Left lung (tissue), 4 donors: ENCODE measurements at regions not wholly inside any gene's neighbourhood (a gene's known extent, or its start where the extent isn't known, plus 50 kb on each side); places are given as distances from the start of the nearest gene placed in this dataset.

Experiments used
- ATAC-seq: fragments of 200-7000 bp; cut with Tn5 transposase; one replicate; pipeline ENCODE4 v1.9.1; 2020; ENCODE audit warnings: moderate library complexity
- DNase-seq, 4 donors: peaks; one replicate each; pipeline ENCODE4 v3.0.0-alpha.2; 2013 to 2020
- H3K27ac ChIP-seq, 2 donors: fragments of 200-600 bp; sonication (generic) in 1 of 2; one replicate each; pipeline versions ENCODE4 v1.5.0 to v1.8.0; 2020 to 2021
- H3K27me3 ChIP-seq, 2 donors: fragments of 200-600 bp; sonication (generic) in 1 of 2; one replicate each; pipeline versions ENCODE4 v1.5.0 to v1.8.0; 2020 to 2021
- H3K36me3 ChIP-seq, 2 donors: fragments of 200-600 bp; sonication (generic) in 1 of 2; one replicate each; pipeline versions ENCODE4 v1.5.0 to v1.8.0; 2020 to 2021
- H3K4me1 ChIP-seq, 2 donors: fragments of 200-600 bp; one replicate each; pipeline ENCODE4 v1.8.0; 2021
- H3K4me3 ChIP-seq, 2 donors: fragments of 200-600 bp; sonication (generic) in 1 of 2; one replicate each; pipeline versions ENCODE4 v1.5.0 to v1.8.0; 2020 to 2021; ENCODE audit warnings: mild to moderate bottlenecking in 1 of 2
- H3K9me3 ChIP-seq, 2 donors: fragments of 200-600 bp; sonication (generic) in 1 of 2; one replicate each; pipeline versions ENCODE4 v1.5.0 to v1.8.0; 2020 to 2021
- intact Hi-C, 2 donors: fragments of 100-400 bp; cut with DNase I; formaldehyde crosslinking; loops; one replicate each; pipeline versions ENCODE4 v1.11.2 to v1.14.2; 2022
- TF ChIP-seq, protein P1 (sequence below), 2 donors: fragments of 200-600 bp; sonication (generic) in 1 of 2; IDR thresholded peaks; one replicate each; pipeline versions ENCODE4 v1.5.0 to v1.8.0; 2021; ENCODE audit warnings: antibody characterized with exemption in 2 of 2
- donor health status: DM: no; HTN: yes; CAD: no.
- donor health status: DM: no; HTN: no; CAD: no.

DNA sequence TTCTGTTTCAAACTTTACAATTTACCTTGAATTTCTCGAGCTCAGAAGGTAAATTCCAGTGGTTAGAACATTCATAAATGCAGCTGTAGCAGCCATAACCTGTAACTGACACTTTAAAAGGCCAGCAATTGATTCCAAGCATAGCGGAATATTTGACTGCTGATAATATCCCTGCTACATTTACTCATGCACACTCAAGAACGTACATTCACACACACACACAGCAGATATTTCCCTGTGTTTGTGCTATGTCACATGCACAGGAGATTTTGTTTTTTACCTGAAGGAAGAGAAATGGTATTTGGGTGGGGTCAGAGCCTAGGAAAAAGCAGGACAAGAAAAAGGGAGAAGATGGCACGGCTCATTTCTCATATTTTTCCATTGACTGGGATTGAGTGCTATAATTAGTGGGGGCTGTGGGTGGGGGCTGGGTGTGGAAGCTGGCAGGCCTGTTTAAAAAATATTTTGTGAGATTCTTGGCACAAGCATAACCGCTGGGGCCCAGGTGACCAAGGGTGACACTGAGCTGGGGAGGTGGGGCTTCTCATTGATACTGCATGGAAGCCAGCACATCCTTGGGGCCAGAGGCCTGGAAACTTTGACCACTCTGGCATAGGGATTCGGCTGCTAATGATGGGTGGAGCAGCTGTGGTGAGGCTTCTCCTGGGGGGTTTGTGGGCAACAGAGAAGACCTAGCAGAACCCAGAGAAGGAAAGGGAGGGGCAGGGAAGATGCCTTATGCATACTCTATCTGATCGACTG is 88.9 kb upstream of the TPRG1 start:
- ATAC-seq (no peak), DNase-seq (no peak)
- intact Hi-C loops: no loop called here
- H3K4me3 ChIP-seq: no peak overlapping the region
- TF ChIP-seq, protein P1, sequence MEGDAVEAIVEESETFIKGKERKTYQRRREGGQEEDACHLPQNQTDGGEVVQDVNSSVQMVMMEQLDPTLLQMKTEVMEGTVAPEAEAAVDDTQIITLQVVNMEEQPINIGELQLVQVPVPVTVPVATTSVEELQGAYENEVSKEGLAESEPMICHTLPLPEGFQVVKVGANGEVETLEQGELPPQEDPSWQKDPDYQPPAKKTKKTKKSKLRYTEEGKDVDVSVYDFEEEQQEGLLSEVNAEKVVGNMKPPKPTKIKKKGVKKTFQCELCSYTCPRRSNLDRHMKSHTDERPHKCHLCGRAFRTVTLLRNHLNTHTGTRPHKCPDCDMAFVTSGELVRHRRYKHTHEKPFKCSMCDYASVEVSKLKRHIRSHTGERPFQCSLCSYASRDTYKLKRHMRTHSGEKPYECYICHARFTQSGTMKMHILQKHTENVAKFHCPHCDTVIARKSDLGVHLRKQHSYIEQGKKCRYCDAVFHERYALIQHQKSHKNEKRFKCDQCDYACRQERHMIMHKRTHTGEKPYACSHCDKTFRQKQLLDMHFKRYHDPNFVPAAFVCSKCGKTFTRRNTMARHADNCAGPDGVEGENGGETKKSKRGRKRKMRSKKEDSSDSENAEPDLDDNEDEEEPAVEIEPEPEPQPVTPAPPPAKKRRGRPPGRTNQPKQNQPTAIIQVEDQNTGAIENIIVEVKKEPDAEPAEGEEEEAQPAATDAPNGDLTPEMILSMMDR (IDR thresholded peaks at IDR 0.05): no peak
- no peaks in the 10 kb centered on the region for H3K36me3 ChIP-seq
- no peaks in the 10 kb centered on the region for H3K27me3 ChIP-seq
- no peaks in the 10 kb centered on the region for H3K4me1 ChIP-seq
- no peaks in the 10 kb centered on the region for H3K9me3 ChIP-seq
- H3K27ac ChIP-seq: no peak overlapping the region

DNA sequence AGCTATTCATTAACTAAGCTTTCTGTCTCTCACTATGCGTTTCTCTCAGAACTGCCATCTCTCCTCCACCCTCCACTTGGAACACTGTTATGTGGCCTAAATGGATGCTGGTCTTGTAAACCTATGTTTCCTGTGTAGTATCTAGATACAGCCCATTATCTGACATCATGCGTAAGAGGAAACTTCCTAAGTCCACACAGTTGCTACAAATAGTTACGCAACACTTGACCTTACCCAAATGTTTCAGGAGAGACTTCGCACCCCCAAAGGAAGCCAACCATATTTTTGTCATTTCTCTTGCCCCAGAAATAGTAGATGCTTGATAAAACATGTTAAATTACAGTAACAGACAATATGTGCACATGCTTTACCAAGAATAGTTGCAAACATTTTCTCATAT is 87.2 kb upstream of the TPRG1 start:
- DNase-seq (no peak), ATAC-seq (no peak)
- Histone ChIP-seq H3K4me3 (no peak overlapping the region), H3K27me3 (no peaks in the 10 kb centered on the region), H3K4me1 (no peaks in the 10 kb centered on the region), H3K36me3 (no peaks in the 10 kb centered on the region), H3K9me3 (no peaks in the 10 kb centered on the region), H3K27ac (no peak overlapping the region)
- intact Hi-C loops: no loop called here
- TF ChIP-seq, protein P1 (IDR thresholded peaks at IDR 0.05): no peak

DNA sequence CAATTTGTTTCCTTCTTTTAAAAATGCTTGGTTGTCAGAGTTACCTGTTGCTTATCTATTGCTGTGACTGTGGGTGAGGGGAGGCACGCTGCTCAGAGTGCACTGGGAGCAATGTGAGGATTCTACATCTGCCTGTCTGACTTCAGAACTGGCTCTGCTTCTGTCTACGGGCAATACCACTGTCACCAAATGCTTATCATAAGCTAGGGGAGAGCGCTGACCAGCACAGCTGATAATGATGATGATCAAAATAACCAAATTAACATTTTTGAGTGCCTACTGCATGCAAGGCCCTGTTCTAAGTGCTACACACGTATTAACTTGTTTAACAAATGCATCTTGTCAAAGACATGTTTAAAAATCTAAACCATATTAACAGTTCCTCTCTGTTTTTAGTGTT is 79.2 kb upstream of the TPRG1 start:
- no peaks in the 10 kb centered on the region for H3K27me3 ChIP-seq
- TF ChIP-seq, protein P1 (IDR thresholded peaks at IDR 0.05): no peak
- no peaks in the 10 kb centered on the region for H3K9me3 ChIP-seq
- no peak overlapping the region for H3K27ac ChIP-seq
- H3K36me3 ChIP-seq: no peaks in the 10 kb centered on the region
- intact Hi-C loops: no loop called here
- no peaks in the 10 kb centered on the region for H3K4me1 ChIP-seq
- no peak for ATAC-seq
- H3K4me3 ChIP-seq: no peak overlapping the region
- DNase-seq: no peak

DNA sequence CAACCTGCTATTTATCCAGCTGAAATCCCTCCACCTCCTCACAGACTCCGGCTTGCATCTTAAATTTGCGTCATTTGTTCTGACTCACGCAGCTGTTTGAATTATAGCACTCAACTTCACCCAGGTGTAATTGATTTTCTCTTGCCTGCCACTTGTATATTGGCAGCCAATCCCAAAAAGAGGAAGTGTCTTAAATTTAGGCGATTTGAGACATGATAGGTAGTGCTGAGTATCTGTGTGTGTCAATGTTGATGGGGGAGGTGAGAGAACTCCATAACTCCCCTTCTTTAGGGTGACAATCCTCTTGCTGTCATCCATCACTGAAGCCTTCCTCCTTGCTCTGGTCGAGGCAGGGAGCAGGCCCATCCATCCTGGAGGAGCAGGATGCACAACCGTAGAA is 77.2 kb upstream of the TPRG1 start:
- Histone ChIP-seq H3K4me1 (no peaks in the 10 kb centered on the region), H3K36me3 (no peaks in the 10 kb centered on the region), H3K27me3 (no peaks in the 10 kb centered on the region), H3K4me3 (no peak overlapping the region), H3K27ac (no peak overlapping the region), H3K9me3 (no peaks in the 10 kb centered on the region)
- TF ChIP-seq, protein P1 (IDR thresholded peaks at IDR 0.05): no peak
- DNase-seq: no peak
- intact Hi-C loops: no loop called here
- ATAC-seq: no peak

DNA sequence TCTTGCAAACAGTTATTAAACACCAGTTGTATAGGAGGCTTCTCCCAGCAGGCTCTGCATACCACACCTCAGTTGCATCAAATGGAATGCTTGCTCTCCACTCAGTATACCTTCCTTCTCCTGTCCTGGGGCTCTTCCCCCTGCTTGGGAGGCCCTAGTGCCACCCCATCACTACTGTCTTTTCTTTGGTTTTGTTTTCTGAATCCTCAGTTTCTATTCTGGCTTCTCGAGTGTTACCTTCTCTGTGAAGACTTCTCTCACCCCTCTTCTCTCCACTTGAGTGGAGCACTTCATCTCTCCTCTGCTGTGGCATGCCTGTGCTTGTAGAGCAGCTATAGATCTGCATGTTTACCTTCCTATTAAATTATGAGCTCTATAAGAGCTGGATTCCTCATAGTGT is 75.7 kb upstream of the TPRG1 start:
- intact Hi-C loops: no loop called here
- Histone ChIP-seq H3K36me3 (no peaks in the 10 kb centered on the region), H3K4me3 (no peak overlapping the region), H3K9me3 (no peaks in the 10 kb centered on the region), H3K27me3 (no peaks in the 10 kb centered on the region), H3K27ac (no peak overlapping the region), H3K4me1 (no peaks in the 10 kb centered on the region)
- TF ChIP-seq, protein P1 (IDR thresholded peaks at IDR 0.05): no peak
- ATAC-seq (peak; percentile 37), DNase-seq (no peak)
